SK-N-MC (cell line): ENCODE measurements at regions not wholly inside any gene's neighbourhood (a gene's known extent, or its start where the extent isn't known, plus 50 kb on each side); places are given as distances from the start of the nearest gene placed in this dataset.

ENCODE experiments used
- EZH2 ChIP-seq: fragments of 200-600 bp; sonication (generic); IDR thresholded peaks from one replicate; pipeline ENCODE4 v1.6.1; 2017; ENCODE audit warnings: antibody characterized with exemption
- POLR2AphosphoS5 ChIP-seq: IDR thresholded peaks from 2 replicates; pipeline ENCODE4 v1.6.1; 2012; ENCODE audit warnings: mild to moderate bottlenecking, low read depth, low read length, borderline replicate concordance

GRCh38 chr2:65916785-65917295 is 484.4 kb upstream of the SPRED2 start:
- TF ChIP-seq EZH2 (no peak), POLR2AphosphoS5 (no peak)
